ENCODE measurements at regions not wholly inside any gene's neighbourhood (a gene's known extent, or its start where the extent isn't known, plus 50 kb on each side); places are given as distances from the start of the nearest gene placed in this dataset.

DNA sequence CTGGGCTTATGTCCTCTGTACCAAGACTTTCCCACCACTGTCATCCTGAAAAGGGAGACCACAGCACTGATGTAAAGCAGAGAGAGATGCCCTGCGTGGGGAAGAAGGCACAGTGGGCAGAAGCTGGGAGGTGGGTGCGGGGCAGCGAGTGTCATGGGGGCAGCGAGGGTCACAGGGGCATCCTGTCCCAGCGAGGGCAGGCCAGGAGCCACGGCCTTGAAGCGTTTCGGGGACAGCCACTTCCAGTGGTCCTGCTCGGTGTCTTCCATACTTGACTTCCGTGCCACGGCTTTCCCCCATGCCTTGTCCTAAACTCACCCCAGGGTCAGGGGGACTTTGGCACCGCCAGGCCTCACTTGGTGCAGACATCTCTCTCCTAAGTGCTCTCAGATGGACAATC lies 1121.3 kb downstream of the TBC1D22A start:
- TF ChIP-seq, protein P1, sequence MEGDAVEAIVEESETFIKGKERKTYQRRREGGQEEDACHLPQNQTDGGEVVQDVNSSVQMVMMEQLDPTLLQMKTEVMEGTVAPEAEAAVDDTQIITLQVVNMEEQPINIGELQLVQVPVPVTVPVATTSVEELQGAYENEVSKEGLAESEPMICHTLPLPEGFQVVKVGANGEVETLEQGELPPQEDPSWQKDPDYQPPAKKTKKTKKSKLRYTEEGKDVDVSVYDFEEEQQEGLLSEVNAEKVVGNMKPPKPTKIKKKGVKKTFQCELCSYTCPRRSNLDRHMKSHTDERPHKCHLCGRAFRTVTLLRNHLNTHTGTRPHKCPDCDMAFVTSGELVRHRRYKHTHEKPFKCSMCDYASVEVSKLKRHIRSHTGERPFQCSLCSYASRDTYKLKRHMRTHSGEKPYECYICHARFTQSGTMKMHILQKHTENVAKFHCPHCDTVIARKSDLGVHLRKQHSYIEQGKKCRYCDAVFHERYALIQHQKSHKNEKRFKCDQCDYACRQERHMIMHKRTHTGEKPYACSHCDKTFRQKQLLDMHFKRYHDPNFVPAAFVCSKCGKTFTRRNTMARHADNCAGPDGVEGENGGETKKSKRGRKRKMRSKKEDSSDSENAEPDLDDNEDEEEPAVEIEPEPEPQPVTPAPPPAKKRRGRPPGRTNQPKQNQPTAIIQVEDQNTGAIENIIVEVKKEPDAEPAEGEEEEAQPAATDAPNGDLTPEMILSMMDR (IDR thresholded peaks at IDR 0.05), result no peak
- TF ChIP-seq, protein P2, sequence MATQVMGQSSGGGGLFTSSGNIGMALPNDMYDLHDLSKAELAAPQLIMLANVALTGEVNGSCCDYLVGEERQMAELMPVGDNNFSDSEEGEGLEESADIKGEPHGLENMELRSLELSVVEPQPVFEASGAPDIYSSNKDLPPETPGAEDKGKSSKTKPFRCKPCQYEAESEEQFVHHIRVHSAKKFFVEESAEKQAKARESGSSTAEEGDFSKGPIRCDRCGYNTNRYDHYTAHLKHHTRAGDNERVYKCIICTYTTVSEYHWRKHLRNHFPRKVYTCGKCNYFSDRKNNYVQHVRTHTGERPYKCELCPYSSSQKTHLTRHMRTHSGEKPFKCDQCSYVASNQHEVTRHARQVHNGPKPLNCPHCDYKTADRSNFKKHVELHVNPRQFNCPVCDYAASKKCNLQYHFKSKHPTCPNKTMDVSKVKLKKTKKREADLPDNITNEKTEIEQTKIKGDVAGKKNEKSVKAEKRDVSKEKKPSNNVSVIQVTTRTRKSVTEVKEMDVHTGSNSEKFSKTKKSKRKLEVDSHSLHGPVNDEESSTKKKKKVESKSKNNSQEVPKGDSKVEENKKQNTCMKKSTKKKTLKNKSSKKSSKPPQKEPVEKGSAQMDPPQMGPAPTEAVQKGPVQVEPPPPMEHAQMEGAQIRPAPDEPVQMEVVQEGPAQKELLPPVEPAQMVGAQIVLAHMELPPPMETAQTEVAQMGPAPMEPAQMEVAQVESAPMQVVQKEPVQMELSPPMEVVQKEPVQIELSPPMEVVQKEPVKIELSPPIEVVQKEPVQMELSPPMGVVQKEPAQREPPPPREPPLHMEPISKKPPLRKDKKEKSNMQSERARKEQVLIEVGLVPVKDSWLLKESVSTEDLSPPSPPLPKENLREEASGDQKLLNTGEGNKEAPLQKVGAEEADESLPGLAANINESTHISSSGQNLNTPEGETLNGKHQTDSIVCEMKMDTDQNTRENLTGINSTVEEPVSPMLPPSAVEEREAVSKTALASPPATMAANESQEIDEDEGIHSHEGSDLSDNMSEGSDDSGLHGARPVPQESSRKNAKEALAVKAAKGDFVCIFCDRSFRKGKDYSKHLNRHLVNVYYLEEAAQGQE (IDR thresholded peaks at IDR 0.05; ENCODE audit: insufficient read depth in 1 of 2, low read depth in 2 of 2, low read length in 1 of 2), result no peak
- no peak for TF ChIP-seq POLR2AphosphoS5 (IDR thresholded peaks at IDR 0.05; ENCODE audit: low read depth, low read length)

All from Panc1 (cell line).